MCF 10A (cell line): ENCODE measurements at regions not wholly inside any gene's neighbourhood (a gene's known extent, or its start where the extent isn't known, plus 50 kb on each side); places are given as distances from the start of the nearest gene placed in this dataset.

Experiments used
- BruUV-seq: library from RNA; stranded (reverse); fragments of 400-500 nt; replicated peaks from 2 replicates; lab custom pipeline; 2021; lab: Mats Ljungman, UMichigan
- CTCF ChIA-PET: fragments of 300-600 bp; sonication (Branson Sonifier 250); formaldehyde crosslinking; extraction: SDS; loops from one replicate; lab custom pipeline; 2021; ENCODE audit warnings: antibody characterized with exemption, inconsistent platforms; lab: Yijun Ruan, JAX
- POLR2A ChIA-PET: fragments of 300-600, 350-650 bp; sonication (Branson Sonifier 250); formaldehyde crosslinking; extraction: SDS; loops from one replicate; lab custom pipeline; 2020; ENCODE audit warnings: antibody characterized with exemption, inconsistent platforms; lab: Yijun Ruan, JAX
- DNase-seq: peaks from one replicate; pipeline ENCODE4 v3.0.0-alpha.2; 2018; ENCODE audit not compliant: unreplicated experiment
- H3K27ac Mint-ChIP-seq: one replicate; pipeline ENCODE4 v1.8.0; 2022; ENCODE audit warnings: mild to moderate bottlenecking, low read depth, mixed read lengths; ENCODE audit not compliant: unreplicated experiment
- H3K27me3 Mint-ChIP-seq: one replicate; pipeline ENCODE4 v1.8.0; 2022; ENCODE audit warnings: mixed read lengths; ENCODE audit not compliant: insufficient read depth, unreplicated experiment
- H3K36me3 Mint-ChIP-seq: one replicate; pipeline ENCODE4 v1.8.0; 2022; ENCODE audit warnings: mild to moderate bottlenecking, moderate library complexity, mixed read lengths; ENCODE audit not compliant: insufficient read depth, unreplicated experiment
- H3K4me1 Mint-ChIP-seq: one replicate; pipeline ENCODE4 v1.8.0; 2022; ENCODE audit warnings: mixed read lengths; ENCODE audit not compliant: insufficient read depth, unreplicated experiment
- H3K4me3 Mint-ChIP-seq: one replicate; pipeline ENCODE4 v1.8.0; 2022; ENCODE audit warnings: mild to moderate bottlenecking, moderate library complexity, mixed read lengths; ENCODE audit not compliant: unreplicated experiment
- H3K9me3 Mint-ChIP-seq: one replicate; pipeline ENCODE4 v1.8.0; 2022; ENCODE audit warnings: mixed read lengths; ENCODE audit not compliant: unreplicated experiment
- CTCF ChIP-seq: fragments of 200-600 bp; IDR thresholded peaks from one replicate; pipeline ENCODE4 v1.8.0; 2022; ENCODE audit warnings: antibody characterized with exemption, mild to moderate bottlenecking; ENCODE audit not compliant: unreplicated experiment
- intact Hi-C: fragments of 100-400 bp; cut with micrococcal nuclease; formaldehyde crosslinking; loops from 2 replicates; pipeline ENCODE4 v1.14.1; 2022

GRCh38 chr7:19062216-19062615 is 55.2 kb downstream of the TWIST1 start:
- Mint-ChIP-seq H3K36me3 (no peaks in the 10 kb centered on the region), H3K27ac (peak overlapping the region; percentile 81), H3K4me3 (no peak overlapping the region), H3K4me1 (peaks cover 18% of the 10 kb centered on the region), H3K9me3 (no peaks in the 10 kb centered on the region), H3K27me3 (no peaks in the 10 kb centered on the region)
- ChIA-PET CTCF (interaction anchor here (0.7 to 1.0 kb wide), 2 partner anchors 12 to 486 kb away, joined by 3 to 4 read pairs; no protein-coding TSS in a partner anchor), POLR2A (interaction anchor here (1.1 to 2.1 kb wide), 2 partner anchors 17 to 83 kb away, joined by 3 to 5 read pairs; no protein-coding TSS in a partner anchor)
- intact Hi-C loops: no loop called here
- BruUV-seq: no TSS peak
- DNase-seq: no peak
- TF ChIP-seq CTCF: no peak

- Mint-ChIP-seq H3K36me3 (no peaks in the 10 kb centered on the region), H3K27me3 (no peaks in the 10 kb centered on the region), H3K9me3 (no peaks in the 10 kb centered on the region), H3K4me3 (no peak overlapping the region), H3K27ac (peak overlapping the region; percentile 81), H3K4me1 (peaks cover 18% of the 10 kb centered on the region)
- TF ChIP-seq CTCF: no peak
- DNase-seq: peak; percentile 23
- CTCF ChIA-PET: no interaction called here
- intact Hi-C loops: loop anchor here (2.0 kb wide), 1 partner anchor 53 kb away; no protein-coding TSS in a partner anchor
- BruUV-seq: no TSS peak
- POLR2A ChIA-PET: interaction anchor here (0.6 to 2.1 kb wide), 3 partner anchors 18 to 81 kb away, joined by 3 to 5 read pairs (median 5); no protein-coding TSS in a partner anchor
These were observed 56.1 kb downstream of the TWIST1 start for GRCh38 chr7:19061331-19061730.

GRCh38 chr7:19060761-19061259 is 56.6 kb downstream of the TWIST1 start:
- ChIA-PET POLR2A (interaction anchor here (0.6 to 2.3 kb wide), 4 partner anchors 18 to 81 kb away, joined by 3 to 5 read pairs (median 4); no protein-coding TSS in a partner anchor), CTCF (interaction anchor here (0.8 kb wide), 1 partner anchor 56 kb away, joined by 3 read pairs; no protein-coding TSS in a partner anchor)
- BruUV-seq: no TSS peak
- peak; percentile 54 for DNase-seq
- H3K9me3 Mint-ChIP-seq: no peaks in the 10 kb centered on the region
- peaks cover 18% of the 10 kb centered on the region for H3K4me1 Mint-ChIP-seq
- intact Hi-C loops: loop anchor here (2.0 kb wide), 1 partner anchor 54 kb away; no protein-coding TSS in a partner anchor
- TF ChIP-seq CTCF: no peak
- H3K4me3 Mint-ChIP-seq: no peak overlapping the region
- peak overlapping the region; percentile 81 for H3K27ac Mint-ChIP-seq
- no peaks in the 10 kb centered on the region for H3K27me3 Mint-ChIP-seq
- peaks cover 5% of the 10 kb centered on the region for H3K36me3 Mint-ChIP-seq

- H3K4me1 Mint-ChIP-seq: peaks cover 16% of the 10 kb centered on the region
- ChIA-PET CTCF (interaction anchor here (0.6 kb wide), 1 partner anchor 19 kb away, joined by 3 read pairs; no protein-coding TSS in a partner anchor), POLR2A (no interaction called here)
- TF ChIP-seq CTCF: no peak
- H3K27me3 Mint-ChIP-seq: no peaks in the 10 kb centered on the region
- H3K4me3 Mint-ChIP-seq: no peak overlapping the region
- DNase-seq: no peak
- H3K9me3 Mint-ChIP-seq: no peaks in the 10 kb centered on the region
- H3K27ac Mint-ChIP-seq: no peak overlapping the region
- BruUV-seq: no TSS peak
- intact Hi-C loops: no loop called here
- H3K36me3 Mint-ChIP-seq: peaks cover 6% of the 10 kb centered on the region
These were observed 61.1 kb downstream of the TWIST1 start for GRCh38 chr7:19056305-19056704.
